Progenitor cell of endocrine pancreas (in vitro differentiated cells): ENCODE measurements at regions not wholly inside any gene's neighbourhood (a gene's known extent, or its start where the extent isn't known, plus 50 kb on each side); places are given as distances from the start of the nearest gene placed in this dataset.

Experiments
- DNase-seq: peaks from one replicate; pipeline ENCODE4 v3.0.0; 2021; ENCODE audit warnings: low spot score; ENCODE audit not compliant: unreplicated experiment
- H3K27ac Mint-ChIP-seq: 2 replicates; pipeline ENCODE4 v1.8.0; 2021; ENCODE audit warnings: mild to moderate bottlenecking, moderate library complexity, mixed read lengths
- H3K27me3 Mint-ChIP-seq: 2 replicates; pipeline ENCODE4 v1.8.0; 2021; ENCODE audit warnings: mixed read lengths
- H3K36me3 Mint-ChIP-seq: 2 replicates; pipeline ENCODE4 v1.8.0; 2022; ENCODE audit warnings: mixed read lengths; ENCODE audit not compliant: insufficient read depth
- H3K4me1 Mint-ChIP-seq: 2 replicates; pipeline ENCODE4 v1.8.0; 2021; ENCODE audit warnings: low read depth, mixed read lengths
- H3K4me3 Mint-ChIP-seq: 2 replicates; pipeline ENCODE4 v1.8.0; 2021; ENCODE audit warnings: low read depth, mild to moderate bottlenecking, moderate library complexity, mixed read lengths
- H3K9me3 Mint-ChIP-seq: 2 replicates; pipeline ENCODE4 v1.8.0; 2021; ENCODE audit warnings: low read depth, mixed read lengths
- CTCF ChIP-seq: fragments of 200-600 bp; sonication (generic); IDR thresholded peaks from one replicate; pipeline ENCODE4 v1.5.0; 2021; ENCODE audit warnings: antibody characterized with exemption, mild to moderate bottlenecking; ENCODE audit not compliant: unreplicated experiment

- Mint-ChIP-seq H3K27ac (no peak overlapping the region), H3K27me3 (peaks cover 3% of the 10 kb centered on the region), H3K4me1 (peaks cover 13% of the 10 kb centered on the region), H3K9me3 (peaks cover 4% of the 10 kb centered on the region), H3K36me3 (no peaks in the 10 kb centered on the region), H3K4me3 (no peak overlapping the region)
- TF ChIP-seq CTCF, result no peak
- no peak for DNase-seq
Observed at GRCh38 chr16:13863075-13863765, 56.7 kb upstream of the ERCC4 start.

GRCh38 chr16:13864689-13865088 lies 55.3 kb upstream of the ERCC4 start:
- H3K27ac Mint-ChIP-seq, result no peak overlapping the region
- H3K9me3 Mint-ChIP-seq, result peaks cover 9% of the 10 kb centered on the region
- no peak overlapping the region for H3K4me3 Mint-ChIP-seq
- DNase-seq, result no peak
- H3K4me1 Mint-ChIP-seq, result peaks cover 13% of the 10 kb centered on the region
- peaks cover 3% of the 10 kb centered on the region for H3K27me3 Mint-ChIP-seq
- no peaks in the 10 kb centered on the region for H3K36me3 Mint-ChIP-seq
- no peak for TF ChIP-seq CTCF

- Mint-ChIP-seq H3K27ac (no peak overlapping the region), H3K4me3 (no peak overlapping the region), H3K4me1 (peaks cover 13% of the 10 kb centered on the region), H3K27me3 (no peaks in the 10 kb centered on the region), H3K36me3 (no peaks in the 10 kb centered on the region), H3K9me3 (peaks cover 9% of the 10 kb centered on the region)
- TF ChIP-seq CTCF, result peak; percentile 81
- peak; percentile 53 for DNase-seq
Observed at GRCh38 chr16:13866073-13866472, 53.9 kb upstream of the ERCC4 start.
